SU-DHL-6 (cell line): ENCODE measurements at regions not wholly inside any gene's neighbourhood (a gene's known extent, or its start where the extent isn't known, plus 50 kb on each side); places are given as distances from the start of the nearest gene placed in this dataset.

Experiments used
- H2AFZ ChIP-seq: fragments of 200-600 bp; sonication (generic); 2 replicates; pipeline ENCODE4 v1.6.1; 2014; ENCODE audit warnings: low read depth, mild to moderate bottlenecking, moderate library complexity, mixed read lengths, antibody characterized with exemption, low read length; ENCODE audit not compliant: severe bottlenecking
- H3F3A ChIP-seq: fragments of 200-600 bp; shearing (Covaris generic); 2 replicates; pipeline ENCODE4 v1.6.0; 2016; ENCODE audit warnings: antibody characterized with exemption, mild to moderate bottlenecking; ENCODE audit not compliant: insufficient read depth
- H3K27ac ChIP-seq: fragments of 200-600 bp; sonication (generic); 2 replicates; pipeline ENCODE4 v1.5.1; 2016; ENCODE audit warnings: low read depth, mild to moderate bottlenecking, low read length, moderate library complexity, mixed read lengths
- H3K27me3 ChIP-seq: fragments of 200-600 bp; sonication (generic), shearing (Covaris generic); 2 replicates; pipeline ENCODE4 v1.6.0; 2014; ENCODE audit warnings: mild to moderate bottlenecking, low read length
- H3K36me3 ChIP-seq: fragments of 200-600 bp; sonication (generic); 2 replicates; pipeline ENCODE4 v1.6.1; 2014; ENCODE audit warnings: mild to moderate bottlenecking, low read length, mixed read lengths
- H3K4me2 ChIP-seq: fragments of 300-600, 200-600 bp; shearing (Covaris generic), sonication (generic); 2 replicates; pipeline ENCODE4 v1.6.0; 2014; ENCODE audit warnings: low read length, low read depth, mild to moderate bottlenecking; ENCODE audit not compliant: poor library complexity, severe bottlenecking
- H3K4me3 ChIP-seq: fragments of 200-600 bp; sonication (generic); 2 replicates; pipeline ENCODE4 v1.5.1; 2014; ENCODE audit warnings: antibody characterized with exemption, low read length, mild to moderate bottlenecking, mixed read lengths; ENCODE audit not compliant: insufficient read depth, poor library complexity, severe bottlenecking
- H3K79me2 ChIP-seq: fragments of 200-600 bp; sonication (generic); 2 replicates; pipeline ENCODE4 v1.6.1; 2014; ENCODE audit warnings: mild to moderate bottlenecking, low read length, moderate library complexity; ENCODE audit not compliant: insufficient read depth
- H3K9ac ChIP-seq: fragments of 200-600 bp; sonication (generic); 2 replicates; pipeline ENCODE4 v1.7.0; 2014; ENCODE audit warnings: mild to moderate bottlenecking, low read length
- H3K9me2 ChIP-seq: fragments of 200-600 bp; sonication (generic); replicated peaks from 2 replicates; pipeline ENCODE4 v1.6.1; 2014; ENCODE audit warnings: low read length; ENCODE audit not compliant: insufficient read depth
- H3K9me3 ChIP-seq: fragments of 200-600 bp; sonication (generic); 2 replicates; pipeline ENCODE4 v1.6.1; 2014; ENCODE audit warnings: low read length, mixed read lengths; ENCODE audit not compliant: insufficient read depth
- H4K20me1 ChIP-seq: fragments of 200-600 bp; sonication (generic); 2 replicates; pipeline ENCODE4 v1.6.1; 2014; ENCODE audit warnings: low read depth, mild to moderate bottlenecking, antibody characterized with exemption, low read length, moderate library complexity, mixed read lengths
- EZH2phosphoT487 ChIP-seq: fragments of 200-600 bp; sonication (generic), shearing (Covaris generic); conservative IDR thresholded peaks from 2 replicates; pipeline ENCODE4 v1.6.1; 2018; ENCODE audit warnings: mild to moderate bottlenecking, antibody characterized with exemption, low read length, moderate library complexity, mixed read lengths
- TF ChIP-seq, protein P1 (sequence below): fragments of 200-600 bp; sonication (generic); IDR thresholded peaks from one replicate; pipeline ENCODE4 v1.5.1; 2017; ENCODE audit warnings: antibody characterized with exemption, mild to moderate bottlenecking, low read length, moderate library complexity; ENCODE audit not compliant: insufficient read depth, poor library complexity, severe bottlenecking

DNA sequence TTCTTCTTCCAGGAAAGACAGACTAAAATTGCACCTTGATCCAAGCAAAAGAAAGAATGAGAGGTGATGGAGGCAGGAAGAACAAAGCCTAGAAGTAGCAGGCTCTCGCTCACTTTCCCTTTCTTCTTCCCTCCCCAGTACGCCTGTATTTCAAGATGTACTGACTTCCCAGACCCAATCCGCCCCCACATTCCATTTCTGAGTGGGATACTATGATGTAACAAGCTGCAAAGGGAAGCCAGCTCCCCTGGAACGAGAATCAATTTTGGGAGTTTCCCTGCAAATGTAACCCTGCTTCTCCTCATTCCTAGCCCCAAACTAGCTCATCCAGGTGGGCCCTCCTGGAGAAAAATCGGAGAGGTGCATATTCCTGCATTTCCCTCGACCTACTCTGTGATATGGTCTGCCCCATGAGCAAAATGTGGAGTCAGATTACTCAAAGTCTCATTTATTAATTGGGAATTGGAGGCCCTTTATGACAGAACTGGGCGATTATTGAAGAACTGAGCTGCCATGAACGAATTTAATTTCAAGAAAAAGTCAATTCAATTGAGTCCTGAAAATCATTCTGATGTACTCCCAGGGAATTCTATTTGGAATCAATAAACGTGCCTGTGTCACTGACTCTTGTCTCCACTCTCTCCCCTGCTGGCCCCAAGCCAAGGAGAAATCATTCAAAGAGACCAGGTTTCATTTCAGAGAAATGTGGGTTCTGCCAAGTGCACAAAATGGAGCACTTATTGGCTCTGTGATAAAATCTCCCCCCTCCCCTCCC, 398.9 kb downstream of the SHISA9 start:
- Histone ChIP-seq H3K27me3 (no peaks in the 10 kb centered on the region), H2AFZ (no peak overlapping the region), H3K4me3 (no peak overlapping the region), H3K27ac (no peak overlapping the region), H3K9ac (no peak overlapping the region), H4K20me1 (no peaks in the 10 kb centered on the region), H3F3A (no peaks in the 10 kb centered on the region), H3K9me3 (no peaks in the 10 kb centered on the region), H3K4me2 (no peak overlapping the region), H3K79me2 (no peaks in the 10 kb centered on the region), H3K36me3 (no peaks in the 10 kb centered on the region), H3K9me2 (no peaks in the 10 kb centered on the region)
- TF ChIP-seq EZH2phosphoT487: no peak
- TF ChIP-seq, protein P1, sequence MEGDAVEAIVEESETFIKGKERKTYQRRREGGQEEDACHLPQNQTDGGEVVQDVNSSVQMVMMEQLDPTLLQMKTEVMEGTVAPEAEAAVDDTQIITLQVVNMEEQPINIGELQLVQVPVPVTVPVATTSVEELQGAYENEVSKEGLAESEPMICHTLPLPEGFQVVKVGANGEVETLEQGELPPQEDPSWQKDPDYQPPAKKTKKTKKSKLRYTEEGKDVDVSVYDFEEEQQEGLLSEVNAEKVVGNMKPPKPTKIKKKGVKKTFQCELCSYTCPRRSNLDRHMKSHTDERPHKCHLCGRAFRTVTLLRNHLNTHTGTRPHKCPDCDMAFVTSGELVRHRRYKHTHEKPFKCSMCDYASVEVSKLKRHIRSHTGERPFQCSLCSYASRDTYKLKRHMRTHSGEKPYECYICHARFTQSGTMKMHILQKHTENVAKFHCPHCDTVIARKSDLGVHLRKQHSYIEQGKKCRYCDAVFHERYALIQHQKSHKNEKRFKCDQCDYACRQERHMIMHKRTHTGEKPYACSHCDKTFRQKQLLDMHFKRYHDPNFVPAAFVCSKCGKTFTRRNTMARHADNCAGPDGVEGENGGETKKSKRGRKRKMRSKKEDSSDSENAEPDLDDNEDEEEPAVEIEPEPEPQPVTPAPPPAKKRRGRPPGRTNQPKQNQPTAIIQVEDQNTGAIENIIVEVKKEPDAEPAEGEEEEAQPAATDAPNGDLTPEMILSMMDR: no peak

DNA sequence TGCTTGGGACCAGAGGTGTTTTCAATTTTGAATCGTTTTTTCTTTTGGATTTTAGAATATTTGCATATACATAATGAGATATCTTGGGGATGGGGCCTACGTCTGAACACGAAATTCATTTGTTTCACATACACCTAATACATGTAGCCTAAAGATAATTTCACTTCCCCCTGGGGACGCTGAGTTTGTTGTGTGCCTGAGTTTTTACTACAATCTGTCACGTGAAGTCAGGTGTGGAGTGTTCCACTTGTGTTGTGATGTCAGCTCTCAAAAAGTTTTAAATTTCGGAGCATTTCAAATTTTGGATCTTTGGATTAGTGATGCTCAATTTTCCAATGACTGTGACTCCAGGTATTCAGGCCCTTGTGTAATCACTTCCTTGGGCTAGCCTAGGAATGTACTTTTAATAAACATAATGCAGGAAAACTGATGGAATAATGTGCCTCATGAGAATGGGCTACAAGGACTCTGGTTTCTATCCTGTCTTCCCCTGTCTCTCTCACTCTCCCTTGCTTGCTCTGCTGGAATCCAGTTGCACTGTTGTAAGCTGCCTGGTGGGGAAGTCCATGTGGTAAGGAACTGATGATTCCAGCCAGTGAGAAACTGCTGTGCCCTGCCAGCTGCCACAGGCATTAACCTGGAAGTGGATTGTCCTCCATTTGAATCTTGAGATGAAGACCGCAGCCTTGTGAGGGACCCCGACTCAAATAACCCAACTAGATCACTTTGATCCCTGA, 403.8 kb downstream of the SHISA9 start:
- no peak overlapping the region for H2AFZ ChIP-seq
- no peak for TF ChIP-seq EZH2phosphoT487
- TF ChIP-seq, protein P1: no peak
- H3K9me3 ChIP-seq: no peaks in the 10 kb centered on the region
- no peak overlapping the region for H3K4me3 ChIP-seq
- no peak overlapping the region for H3K4me2 ChIP-seq
- no peaks in the 10 kb centered on the region for H3K36me3 ChIP-seq
- H3K9ac ChIP-seq: no peak overlapping the region
- no peak overlapping the region for H3K27ac ChIP-seq
- no peaks in the 10 kb centered on the region for H3K27me3 ChIP-seq
- H4K20me1 ChIP-seq: no peaks in the 10 kb centered on the region
- H3K9me2 ChIP-seq: no peaks in the 10 kb centered on the region
- H3F3A ChIP-seq: no peaks in the 10 kb centered on the region
- H3K79me2 ChIP-seq: no peaks in the 10 kb centered on the region

DNA sequence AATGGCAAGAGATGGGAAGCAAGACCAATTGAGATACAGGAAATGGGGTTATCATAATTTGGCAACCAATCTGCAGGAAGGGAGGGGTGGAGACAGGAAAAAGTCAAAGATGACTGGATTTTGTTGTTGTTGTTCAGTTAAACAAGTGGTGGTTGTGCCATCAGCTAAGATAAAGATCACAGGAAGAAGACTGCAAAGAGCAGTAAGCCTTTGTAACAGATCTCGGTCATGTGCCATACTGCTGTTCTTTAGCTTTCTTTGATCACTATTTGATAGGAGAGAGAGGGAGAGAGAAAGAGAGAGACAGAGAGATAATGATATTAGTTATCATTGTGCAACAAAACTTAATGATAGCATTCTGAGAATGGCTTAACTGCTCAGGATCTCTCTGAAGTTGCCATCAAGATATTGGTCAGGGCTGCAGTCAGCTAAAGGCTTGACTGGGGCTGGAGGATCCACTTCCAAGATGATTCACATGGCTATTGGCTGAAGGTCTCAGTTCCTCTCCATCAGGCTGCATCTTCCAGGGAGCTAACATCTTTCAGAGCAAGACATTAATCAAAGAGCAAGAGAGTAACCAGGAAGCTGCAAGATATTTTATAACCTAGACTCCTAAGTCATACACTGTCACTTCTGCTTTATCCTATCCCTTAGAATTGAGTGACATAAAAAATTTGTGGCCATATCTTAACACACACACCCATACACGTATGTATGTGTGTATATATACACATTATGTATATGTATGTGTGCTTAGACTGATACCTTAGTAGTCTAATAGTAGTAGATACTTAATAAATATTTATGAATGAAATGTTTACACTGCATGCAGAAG, 405.0 kb downstream of the SHISA9 start:
- Histone ChIP-seq H3K27me3 (no peaks in the 10 kb centered on the region), H3K4me2 (no peak overlapping the region), H3K9me2 (no peaks in the 10 kb centered on the region), H3K9ac (no peak overlapping the region), H3K27ac (no peak overlapping the region), H2AFZ (no peak overlapping the region), H3K36me3 (no peaks in the 10 kb centered on the region), H4K20me1 (no peaks in the 10 kb centered on the region), H3F3A (no peaks in the 10 kb centered on the region), H3K79me2 (no peaks in the 10 kb centered on the region), H3K9me3 (no peaks in the 10 kb centered on the region), H3K4me3 (no peak overlapping the region)
- no peak for TF ChIP-seq EZH2phosphoT487
- TF ChIP-seq, protein P1: no peak
